HepG2 (cell line): ENCODE measurements at regions not wholly inside any gene's neighbourhood (a gene's known extent, or its start where the extent isn't known, plus 50 kb on each side); places are given as distances from the start of the nearest gene placed in this dataset.

Source experiments
- FOSL1 ChIP-seq: sonication (generic); formaldehyde crosslinking; IDR thresholded peaks from 2 replicates; pipeline ENCODE4 v1.9.0; 2021; ENCODE audit warnings: missing genetic modification reagents, borderline replicate concordance
- MBNL3 ChIP-seq: fragments of 250-450 bp; sonication (Bioruptor Pico); conservative IDR thresholded peaks from 2 replicates; pipeline ENCODE4 v1.8.0; 2022; ENCODE audit warnings: mild to moderate bottlenecking, inconsistent platforms
- ZNF382 ChIP-seq: sonication (generic); formaldehyde crosslinking; IDR thresholded peaks from 2 replicates; pipeline ENCODE4 v1.5.0; 2020; ENCODE audit warnings: missing genetic modification reagents, mild to moderate bottlenecking, borderline replicate concordance
- ZNF597 ChIP-seq: sonication (generic); formaldehyde crosslinking; IDR thresholded peaks from 2 replicates; pipeline ENCODE4 v1.5.0; 2020; ENCODE audit warnings: missing genetic modification reagents
- ZNF781 ChIP-seq: sonication (generic); formaldehyde crosslinking; IDR thresholded peaks from 2 replicates; pipeline ENCODE4 v1.5.1; 2020; ENCODE audit warnings: borderline replicate concordance, mild to moderate bottlenecking, missing genetic modification reagents; ENCODE audit errors: not compliant biosample characterization
- TF ChIP-seq, protein P1 (sequence below): sonication (generic); formaldehyde crosslinking; IDR thresholded peaks from 2 replicates; pipeline ENCODE4 v1.5.0; 2020; ENCODE audit warnings: mild to moderate bottlenecking, missing genetic modification reagents, moderate library complexity

DNA sequence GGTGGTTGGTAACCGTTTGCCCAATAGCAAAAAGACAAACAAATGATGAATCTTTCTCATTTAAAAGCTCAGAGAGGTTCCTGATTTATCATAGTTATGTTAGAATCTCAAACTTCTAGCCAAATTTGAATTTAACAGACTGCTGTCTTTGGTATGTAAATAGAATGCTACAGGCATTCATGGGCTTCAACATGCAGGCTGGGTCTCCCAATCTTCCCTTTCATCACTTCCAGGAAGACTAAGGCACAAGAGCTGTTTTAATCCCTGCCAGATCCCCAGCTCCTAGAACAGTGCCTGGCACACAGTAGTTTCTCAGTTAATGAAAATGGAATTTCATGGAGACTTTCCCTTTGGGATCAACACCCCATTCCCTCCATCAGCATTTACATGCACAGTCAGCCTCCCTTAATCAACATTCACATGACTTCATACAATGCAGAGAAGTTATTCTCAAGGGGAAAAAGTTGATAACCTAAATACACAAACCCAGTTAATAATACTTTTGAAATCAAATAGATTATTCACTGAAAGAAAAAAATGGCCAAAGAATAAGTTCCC, 107.6 kb upstream of the C1QTNF7 start:
- TF ChIP-seq FOSL1 (CRISPR knock-in tag) (no peak), MBNL3 (CRISPR knock-in tag) (no peak), ZNF382 (CRISPR knock-in tag) (no peak), ZNF597 (CRISPR knock-in tag) (no peak), ZNF781 (CRISPR knock-in tag) (no peak)
- TF ChIP-seq, protein P1, sequence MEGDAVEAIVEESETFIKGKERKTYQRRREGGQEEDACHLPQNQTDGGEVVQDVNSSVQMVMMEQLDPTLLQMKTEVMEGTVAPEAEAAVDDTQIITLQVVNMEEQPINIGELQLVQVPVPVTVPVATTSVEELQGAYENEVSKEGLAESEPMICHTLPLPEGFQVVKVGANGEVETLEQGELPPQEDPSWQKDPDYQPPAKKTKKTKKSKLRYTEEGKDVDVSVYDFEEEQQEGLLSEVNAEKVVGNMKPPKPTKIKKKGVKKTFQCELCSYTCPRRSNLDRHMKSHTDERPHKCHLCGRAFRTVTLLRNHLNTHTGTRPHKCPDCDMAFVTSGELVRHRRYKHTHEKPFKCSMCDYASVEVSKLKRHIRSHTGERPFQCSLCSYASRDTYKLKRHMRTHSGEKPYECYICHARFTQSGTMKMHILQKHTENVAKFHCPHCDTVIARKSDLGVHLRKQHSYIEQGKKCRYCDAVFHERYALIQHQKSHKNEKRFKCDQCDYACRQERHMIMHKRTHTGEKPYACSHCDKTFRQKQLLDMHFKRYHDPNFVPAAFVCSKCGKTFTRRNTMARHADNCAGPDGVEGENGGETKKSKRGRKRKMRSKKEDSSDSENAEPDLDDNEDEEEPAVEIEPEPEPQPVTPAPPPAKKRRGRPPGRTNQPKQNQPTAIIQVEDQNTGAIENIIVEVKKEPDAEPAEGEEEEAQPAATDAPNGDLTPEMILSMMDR (CRISPR knock-in tag): no peak
